Panc1 (cell line): ENCODE measurements at regions not wholly inside any gene's neighbourhood (a gene's known extent, or its start where the extent isn't known, plus 50 kb on each side); places are given as distances from the start of the nearest gene placed in this dataset.

Source experiments
- ATAC-seq: fragments of 200-7000 bp; cut with Tn5 transposase; 2 replicates; pipeline ENCODE4 v1.9.1; 2020; ENCODE audit warnings: mild to moderate bottlenecking, moderate library complexity
- BruUV-seq: library from RNA; stranded (reverse); fragments of 400-500 nt; replicated peaks from 2 replicates; lab custom pipeline; 2021; lab: Mats Ljungman, UMichigan
- CTCF ChIA-PET: fragments of 300-600 bp; sonication (Branson Sonifier 250); formaldehyde crosslinking; loops from one replicate; lab custom pipeline; 2022; ENCODE audit warnings: antibody characterized with exemption; lab: Charles Lee
- POLR2A ChIA-PET: fragments of 300-600 bp; sonication (Branson Sonifier 250); formaldehyde crosslinking; loops from one replicate; lab custom pipeline; 2022; ENCODE audit warnings: antibody characterized with exemption; lab: Charles Lee
- DNase-seq: peaks from one replicate; pipeline ENCODE4 v3.0.0-alpha.2; 2010; ENCODE audit warnings: low read depth, low spot score
- H3K27ac ChIP-seq: 2 replicates; pipeline ENCODE4 v1.5.1; 2011; ENCODE audit warnings: mild to moderate bottlenecking, low read length, inconsistent platforms
- H3K27me3 ChIP-seq: fragments of 200-500 bp; sonication (Bioruptor generic); 2 replicates; pipeline ENCODE4 v1.6.0; 2014; ENCODE audit warnings: low read length, inconsistent platforms; ENCODE audit not compliant: control insufficient read depth, insufficient read depth
- H3K36me3 ChIP-seq: fragments of 200-500 bp; sonication (Bioruptor generic); 2 replicates; pipeline ENCODE4 v1.5.1; 2014; ENCODE audit warnings: inconsistent platforms, mild to moderate bottlenecking, low read length, moderate library complexity; ENCODE audit not compliant: control insufficient read depth, insufficient read depth
- H3K4me1 ChIP-seq: 2 replicates; pipeline ENCODE4 v1.5.1; 2011; ENCODE audit warnings: inconsistent platforms, mild to moderate bottlenecking, low read length, moderate library complexity; ENCODE audit not compliant: control insufficient read depth, insufficient read depth
- H3K4me3 ChIP-seq, 2 experiments: 2 replicates each; pipeline ENCODE4 v1.5.1; 2011 to 2012; ENCODE audit warnings: low read depth in 2 of 2, low read length in 2 of 2, mild to moderate bottlenecking in 2 of 2, inconsistent platforms in 1 of 2, moderate library complexity in 1 of 2
- H3K9me3 ChIP-seq: fragments of 200-500 bp; sonication (Bioruptor generic); 2 replicates; pipeline ENCODE4 v1.5.1; 2014; ENCODE audit warnings: low read depth, mild to moderate bottlenecking, inconsistent platforms, low read length, moderate library complexity; ENCODE audit not compliant: control insufficient read depth, insufficient read depth
- CTCF ChIP-seq: fragments of 450-650 bp; IDR thresholded peaks from 2 replicates; pipeline ENCODE4 v1.5.1; 2017; ENCODE audit warnings: mild to moderate bottlenecking
- POLR2AphosphoS5 ChIP-seq: IDR thresholded peaks from 2 replicates; pipeline ENCODE4 v1.6.1; 2012; ENCODE audit warnings: mild to moderate bottlenecking, low read depth, low read length, moderate library complexity
- REST ChIP-seq, 2 experiments: IDR thresholded peaks; 2 replicates each; pipeline ENCODE4 v1.6.1; 2011 to 2012; ENCODE audit warnings: low read depth in 2 of 2, control low read depth in 1 of 2, low read length in 1 of 2, mild to moderate bottlenecking in 1 of 2, moderate library complexity in 1 of 2; ENCODE audit not compliant: insufficient read depth in 1 of 2
- SIN3A ChIP-seq: IDR thresholded peaks from 2 replicates; pipeline ENCODE4 v1.6.1; 2012; ENCODE audit warnings: low read depth, mild to moderate bottlenecking, low read length, moderate library complexity, borderline replicate concordance; ENCODE audit not compliant: insufficient read depth
- TCF7L2 ChIP-seq: IDR thresholded peaks from 2 replicates; pipeline ENCODE4 v1.6.1; 2011; ENCODE audit warnings: mild to moderate bottlenecking, low read depth, low read length, inconsistent platforms
- in situ Hi-C: cut with HindIII; loops from 2 replicates; pipeline ENCODE4 v1.10.0; 2016; ENCODE audit warnings: low sequenced_read_pairs, low pct_unique_long_range_greater_than_20kb
- intact Hi-C: fragments of 100-400 bp; cut with micrococcal nuclease; formaldehyde crosslinking; loops from one replicate; pipeline ENCODE4 v1.10.0; 2022; ENCODE audit not compliant: unreplicated experiment

GRCh38 chr4:166284221-166284620 lies 411.2 kb downstream of the TLL1 start:
- intact Hi-C loops, result no loop called here
- Histone ChIP-seq H3K27ac (no peak overlapping the region), H3K9me3 (no peaks in the 10 kb centered on the region), H3K36me3 (no peaks in the 10 kb centered on the region), H3K27me3 (no peaks in the 10 kb centered on the region), H3K4me3 (no peak overlapping the region), H3K4me1 (no peaks in the 10 kb centered on the region)
- ChIA-PET CTCF (no interaction called here), POLR2A (no interaction called here)
- ATAC-seq, result no peak
- in situ Hi-C loops, result no loop called here
- no peak for DNase-seq
- no peak for TF ChIP-seq CTCF
- no peak for TF ChIP-seq POLR2AphosphoS5
- no peak for TF ChIP-seq TCF7L2
- BruUV-seq, result no TSS peak

GRCh38 chr4:166290426-166290825 lies 417.4 kb downstream of the TLL1 start:
- H3K27ac ChIP-seq, result no peak overlapping the region
- no peaks in the 10 kb centered on the region for H3K4me1 ChIP-seq
- H3K36me3 ChIP-seq, result no peaks in the 10 kb centered on the region
- no peaks in the 10 kb centered on the region for H3K27me3 ChIP-seq
- no TSS peak for BruUV-seq
- no peaks in the 10 kb centered on the region for H3K9me3 ChIP-seq
- ChIA-PET CTCF (no interaction called here), POLR2A (no interaction called here)
- H3K4me3 ChIP-seq, result no peak overlapping the region
- in situ Hi-C loops (no loop called here), intact Hi-C loops (no loop called here)
- DNase-seq, result no peak
- no peak for ATAC-seq
- no peak for TF ChIP-seq CTCF
- TF ChIP-seq SIN3A, result no peak
- TF ChIP-seq TCF7L2, result no peak
- TF ChIP-seq REST (IDR thresholded peaks at IDR 0.05; ENCODE audit: insufficient read depth in 1 of 2, low read depth in 2 of 2, low read length in 1 of 2), result no peak
- no peak for TF ChIP-seq POLR2AphosphoS5

- CTCF ChIA-PET, result no interaction called here
These were observed 420.5 kb downstream of the TLL1 start for GRCh38 chr4:166293556-166293955.

More at GRCh38 chr4:166293556-166293955, 420.5 kb downstream of the TLL1 start:
- no TSS peak for BruUV-seq
- ATAC-seq, result no peak
- Histone ChIP-seq H3K36me3 (no peaks in the 10 kb centered on the region), H3K4me1 (no peaks in the 10 kb centered on the region), H3K27ac (no peak overlapping the region), H3K4me3 (no peak overlapping the region), H3K9me3 (no peaks in the 10 kb centered on the region), H3K27me3 (no peaks in the 10 kb centered on the region)
- no peak for TF ChIP-seq TCF7L2
- TF ChIP-seq CTCF, result no peak
- no peak for TF ChIP-seq REST (IDR thresholded peaks at IDR 0.05; ENCODE audit: insufficient read depth in 1 of 2, low read depth in 2 of 2, low read length in 1 of 2)
- TF ChIP-seq SIN3A, result no peak
- TF ChIP-seq POLR2AphosphoS5, result no peak
- no peak for DNase-seq
- POLR2A ChIA-PET, result no interaction called here
- intact Hi-C loops, result no loop called here
- in situ Hi-C loops, result no loop called here
